Ishikawa (cell line): ENCODE measurements at regions not wholly inside any gene's neighbourhood (a gene's known extent, or its start where the extent isn't known, plus 50 kb on each side); places are given as distances from the start of the nearest gene placed in this dataset.

ENCODE experiments used
- CEBPB ChIP-seq: IDR thresholded peaks from 2 replicates; pipeline ENCODE4 v1.6.1; 2012
- EP300 ChIP-seq: IDR thresholded peaks from 2 replicates; pipeline ENCODE4 v1.6.1; 2012; ENCODE audit warnings: borderline replicate concordance
- RAD21 ChIP-seq: IDR thresholded peaks from 2 replicates; pipeline ENCODE4 v1.6.1; 2012; ENCODE audit warnings: low read depth
- REST ChIP-seq: IDR thresholded peaks from 2 replicates; pipeline ENCODE4 v1.6.1; 2012; ENCODE audit warnings: low read depth, mild to moderate bottlenecking
- TAF1 ChIP-seq: IDR thresholded peaks from 2 replicates; pipeline ENCODE4 v1.6.1; 2012; ENCODE audit warnings: low read depth, mild to moderate bottlenecking
- YY1 ChIP-seq: IDR thresholded peaks from 2 replicates; pipeline ENCODE4 v1.6.1; 2012; ENCODE audit warnings: low read depth
- TF ChIP-seq, protein P1 (sequence below): IDR thresholded peaks from 2 replicates; pipeline ENCODE4 v1.6.1; 2012

DNA sequence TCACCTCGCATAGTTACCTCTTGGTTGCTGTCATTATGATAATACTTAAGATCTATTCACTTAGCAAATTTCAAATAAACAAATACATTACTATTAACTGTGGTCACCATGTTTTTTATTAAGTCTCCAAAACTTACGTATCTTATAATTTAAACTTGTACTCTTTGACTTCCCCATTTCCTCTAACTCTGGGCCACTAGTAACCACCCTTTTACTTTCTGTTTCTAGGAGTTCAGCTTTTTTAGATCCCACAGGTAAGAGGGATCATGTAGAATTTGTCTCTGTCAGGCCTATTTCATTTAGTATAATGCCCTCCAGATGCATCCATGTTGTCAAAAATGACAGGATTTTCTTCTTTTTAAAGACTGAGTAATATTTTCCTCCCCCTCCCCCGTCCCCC is 212.4 kb upstream of the C11orf87 start:
- no peak for TF ChIP-seq EP300
- TF ChIP-seq RAD21: no peak
- no peak for TF ChIP-seq CEBPB
- TF ChIP-seq, protein P1, sequence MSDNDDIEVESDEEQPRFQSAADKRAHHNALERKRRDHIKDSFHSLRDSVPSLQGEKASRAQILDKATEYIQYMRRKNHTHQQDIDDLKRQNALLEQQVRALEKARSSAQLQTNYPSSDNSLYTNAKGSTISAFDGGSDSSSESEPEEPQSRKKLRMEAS: no peak
- TF ChIP-seq REST: no peak
- TF ChIP-seq TAF1: no peak
- no peak for TF ChIP-seq YY1
